Progenitor cell of endocrine pancreas (in vitro differentiated cells): ENCODE measurements at regions not wholly inside any gene's neighbourhood (a gene's known extent, or its start where the extent isn't known, plus 50 kb on each side); places are given as distances from the start of the nearest gene placed in this dataset.

ENCODE experiments used
- DNase-seq: peaks from one replicate; pipeline ENCODE4 v3.0.0; 2021; ENCODE audit warnings: low spot score; ENCODE audit not compliant: unreplicated experiment
- H3K27ac Mint-ChIP-seq: 2 replicates; pipeline ENCODE4 v1.8.0; 2021; ENCODE audit warnings: mild to moderate bottlenecking, moderate library complexity, mixed read lengths
- H3K27me3 Mint-ChIP-seq: 2 replicates; pipeline ENCODE4 v1.8.0; 2021; ENCODE audit warnings: mixed read lengths
- H3K36me3 Mint-ChIP-seq: 2 replicates; pipeline ENCODE4 v1.8.0; 2022; ENCODE audit warnings: mixed read lengths; ENCODE audit not compliant: insufficient read depth
- H3K4me1 Mint-ChIP-seq: 2 replicates; pipeline ENCODE4 v1.8.0; 2021; ENCODE audit warnings: low read depth, mixed read lengths
- H3K4me3 Mint-ChIP-seq: 2 replicates; pipeline ENCODE4 v1.8.0; 2021; ENCODE audit warnings: low read depth, mild to moderate bottlenecking, moderate library complexity, mixed read lengths
- H3K9me3 Mint-ChIP-seq: 2 replicates; pipeline ENCODE4 v1.8.0; 2021; ENCODE audit warnings: low read depth, mixed read lengths
- CTCF ChIP-seq: fragments of 200-600 bp; sonication (generic); IDR thresholded peaks from one replicate; pipeline ENCODE4 v1.5.0; 2021; ENCODE audit warnings: antibody characterized with exemption, mild to moderate bottlenecking; ENCODE audit not compliant: unreplicated experiment

GRCh38 chr3:152209060-152209459 is 59.7 kb upstream of the MBNL1 start:
- Mint-ChIP-seq H3K27ac (no peak overlapping the region), H3K4me1 (peaks cover 6% of the 10 kb centered on the region), H3K4me3 (no peak overlapping the region), H3K9me3 (no peaks in the 10 kb centered on the region), H3K27me3 (peaks cover 3% of the 10 kb centered on the region), H3K36me3 (no peaks in the 10 kb centered on the region)
- no peak for TF ChIP-seq CTCF
- no peak for DNase-seq

- H3K4me3 Mint-ChIP-seq = no peak overlapping the region
- no peaks in the 10 kb centered on the region for H3K9me3 Mint-ChIP-seq
- no peak for DNase-seq
- H3K27ac Mint-ChIP-seq = no peak overlapping the region
- no peak for TF ChIP-seq CTCF
- peaks cover 6% of the 10 kb centered on the region for H3K4me1 Mint-ChIP-seq
- peaks cover 3% of the 10 kb centered on the region for H3K27me3 Mint-ChIP-seq
- H3K36me3 Mint-ChIP-seq = no peaks in the 10 kb centered on the region
Observed at GRCh38 chr3:152209776-152210175, 59.0 kb upstream of the MBNL1 start.

DNA sequence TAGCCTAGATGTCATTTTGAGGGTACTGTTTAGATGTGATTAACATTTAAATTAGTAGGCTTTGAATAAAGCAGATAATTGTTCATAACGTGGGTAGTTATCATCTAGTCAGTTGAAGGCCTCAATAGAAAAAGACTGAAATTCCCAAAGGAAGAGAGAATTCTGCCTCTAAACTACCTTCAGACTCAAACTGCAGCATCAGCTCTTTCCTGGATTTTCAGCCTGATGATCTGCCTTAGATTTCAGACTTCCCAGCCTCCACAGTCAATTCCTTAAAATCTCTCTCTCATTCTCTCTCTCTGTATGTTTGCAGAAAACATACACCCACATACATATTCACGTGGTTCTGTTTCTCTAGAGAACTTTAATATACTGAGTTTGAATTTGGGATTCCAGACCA is 58.0 kb upstream of the MBNL1 start:
- no peak for TF ChIP-seq CTCF
- H3K27me3 Mint-ChIP-seq = peaks cover 9% of the 10 kb centered on the region
- H3K4me1 Mint-ChIP-seq = peaks cover 6% of the 10 kb centered on the region
- no peaks in the 10 kb centered on the region for H3K36me3 Mint-ChIP-seq
- H3K9me3 Mint-ChIP-seq = no peaks in the 10 kb centered on the region
- no peak overlapping the region for H3K27ac Mint-ChIP-seq
- DNase-seq = no peak
- no peak overlapping the region for H3K4me3 Mint-ChIP-seq

- no peak overlapping the region for H3K27ac Mint-ChIP-seq
- no peaks in the 10 kb centered on the region for H3K9me3 Mint-ChIP-seq
- H3K27me3 Mint-ChIP-seq = peaks cover 9% of the 10 kb centered on the region
- H3K4me1 Mint-ChIP-seq = peaks cover 6% of the 10 kb centered on the region
- TF ChIP-seq CTCF = no peak
- no peak for DNase-seq
- no peaks in the 10 kb centered on the region for H3K36me3 Mint-ChIP-seq
- no peak overlapping the region for H3K4me3 Mint-ChIP-seq
Observed at GRCh38 chr3:152211655-152212054, 57.1 kb upstream of the MBNL1 start.

DNA sequence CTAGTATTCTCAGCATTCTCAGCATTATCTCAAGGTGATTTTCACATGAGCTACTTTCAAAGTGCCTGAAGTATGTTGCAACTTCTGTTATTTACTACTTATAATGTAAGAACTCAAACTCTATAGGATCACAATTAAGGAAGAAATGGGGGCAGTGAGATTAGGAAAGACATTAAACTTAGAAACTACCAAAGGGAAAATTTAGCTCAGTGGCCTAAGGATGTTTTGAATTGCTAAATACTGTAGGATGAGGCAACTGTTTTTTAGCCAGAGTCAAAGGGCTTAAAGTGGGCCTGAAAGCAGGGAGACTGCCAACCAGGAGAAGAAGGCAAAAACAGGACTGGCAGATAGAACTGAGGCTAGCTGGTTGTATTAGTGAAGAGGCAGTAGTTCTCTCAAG is 55.5 kb upstream of the MBNL1 start:
- H3K4me3 Mint-ChIP-seq = no peak overlapping the region
- DNase-seq = no peak
- H3K27ac Mint-ChIP-seq = no peak overlapping the region
- peaks cover 6% of the 10 kb centered on the region for H3K4me1 Mint-ChIP-seq
- H3K36me3 Mint-ChIP-seq = no peaks in the 10 kb centered on the region
- H3K9me3 Mint-ChIP-seq = no peaks in the 10 kb centered on the region
- H3K27me3 Mint-ChIP-seq = peaks cover 9% of the 10 kb centered on the region
- no peak for TF ChIP-seq CTCF
